Inferior parietal cortex (tissue), 1 donor: ENCODE measurements at regions not wholly inside any gene's neighbourhood (a gene's known extent, or its start where the extent isn't known, plus 50 kb on each side); places are given as distances from the start of the nearest gene placed in this dataset.
A peak's percentile ranks its signal among the peaks of the same experiment; 100 is the strongest.

Experiments
- DNase-seq: peaks from one replicate; pipeline ENCODE4 v3.0.0-alpha.2; 2016; ENCODE audit errors: extremely low spot score

DNA sequence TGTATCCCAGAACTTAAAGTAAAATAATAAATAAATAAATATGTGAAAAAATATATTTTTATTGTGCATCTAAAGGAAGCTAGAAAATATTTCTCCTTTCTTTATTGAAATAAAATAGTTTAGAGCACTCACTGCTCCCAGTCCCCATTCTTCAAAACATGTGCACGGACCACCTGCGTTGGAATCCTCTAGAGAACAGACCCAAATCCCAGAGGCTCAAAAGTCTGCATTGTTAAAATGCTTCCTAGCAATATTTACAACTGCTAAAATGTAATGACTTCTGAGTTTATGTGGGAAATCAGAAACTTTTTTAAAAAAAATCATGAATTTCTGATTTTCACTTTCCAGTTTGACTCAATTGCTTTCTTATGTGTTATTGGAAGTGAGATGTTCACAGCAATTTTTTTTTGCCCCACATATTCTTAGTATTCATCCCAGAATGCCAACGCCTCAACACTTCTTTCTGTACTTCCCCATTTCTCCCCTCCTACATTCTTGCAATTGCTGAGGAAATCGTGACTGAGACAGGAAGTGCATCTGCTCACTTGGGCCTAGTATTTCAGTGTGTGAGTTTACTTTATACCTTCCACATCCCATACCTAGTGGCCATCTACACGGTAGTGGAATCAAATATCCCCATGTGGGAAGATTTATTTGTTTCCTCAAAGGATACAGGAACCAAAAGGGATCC is 116.0 kb upstream of the FLRT2 start:
- DNase-seq = peak; percentile 12

- no peak for DNase-seq
Observed at GRCh38 chr14:85415015-85415712, 114.8 kb upstream of the FLRT2 start.

DNA sequence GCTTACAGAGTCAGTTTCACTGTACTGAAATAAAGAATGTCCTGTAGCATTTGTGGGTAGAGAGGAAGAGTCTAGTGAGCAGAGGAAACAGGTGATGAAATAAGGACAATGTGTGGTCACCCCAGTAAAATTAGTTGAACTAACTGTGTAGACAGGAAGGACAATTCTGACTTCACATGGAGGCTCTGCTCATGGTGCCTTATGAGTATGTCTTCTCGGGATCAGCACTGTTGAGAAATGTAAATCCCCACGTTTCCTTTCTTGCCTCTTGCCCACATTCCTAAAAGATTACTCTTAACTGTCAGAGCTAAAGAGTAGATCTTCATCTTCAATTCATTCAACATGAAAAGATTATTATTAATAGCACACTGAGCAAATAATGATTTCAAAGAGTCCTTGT is 113.2 kb upstream of the FLRT2 start:
- DNase-seq = no peak

GRCh38 chr14:85417396-85417795 is 112.5 kb upstream of the FLRT2 start:
- DNase-seq = no peak

- DNase-seq = no peak
Observed at GRCh38 chr14:85418721-85419120, 111.2 kb upstream of the FLRT2 start.

DNA sequence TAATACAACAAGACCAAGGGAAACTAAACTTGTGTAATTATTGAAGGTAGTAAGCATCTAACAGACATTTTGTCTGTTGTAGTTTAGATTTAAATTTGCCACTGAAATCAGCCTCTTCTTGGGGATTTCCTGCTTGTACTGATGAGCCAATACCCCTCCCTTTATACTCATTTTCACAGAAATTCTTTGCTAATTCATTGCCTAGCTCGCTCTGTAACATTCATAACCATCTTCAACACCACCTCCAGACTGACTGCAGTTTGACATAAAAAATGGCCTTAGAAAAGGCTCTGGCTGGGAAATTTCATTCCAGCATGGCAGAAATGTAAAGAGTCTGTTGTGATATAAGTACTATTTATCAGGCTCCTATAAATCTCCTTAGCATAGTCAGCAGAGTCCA is 109.7 kb upstream of the FLRT2 start:
- no peak for DNase-seq

- no peak for DNase-seq
Observed at GRCh38 chr14:85420707-85421106, 109.2 kb upstream of the FLRT2 start.

DNA sequence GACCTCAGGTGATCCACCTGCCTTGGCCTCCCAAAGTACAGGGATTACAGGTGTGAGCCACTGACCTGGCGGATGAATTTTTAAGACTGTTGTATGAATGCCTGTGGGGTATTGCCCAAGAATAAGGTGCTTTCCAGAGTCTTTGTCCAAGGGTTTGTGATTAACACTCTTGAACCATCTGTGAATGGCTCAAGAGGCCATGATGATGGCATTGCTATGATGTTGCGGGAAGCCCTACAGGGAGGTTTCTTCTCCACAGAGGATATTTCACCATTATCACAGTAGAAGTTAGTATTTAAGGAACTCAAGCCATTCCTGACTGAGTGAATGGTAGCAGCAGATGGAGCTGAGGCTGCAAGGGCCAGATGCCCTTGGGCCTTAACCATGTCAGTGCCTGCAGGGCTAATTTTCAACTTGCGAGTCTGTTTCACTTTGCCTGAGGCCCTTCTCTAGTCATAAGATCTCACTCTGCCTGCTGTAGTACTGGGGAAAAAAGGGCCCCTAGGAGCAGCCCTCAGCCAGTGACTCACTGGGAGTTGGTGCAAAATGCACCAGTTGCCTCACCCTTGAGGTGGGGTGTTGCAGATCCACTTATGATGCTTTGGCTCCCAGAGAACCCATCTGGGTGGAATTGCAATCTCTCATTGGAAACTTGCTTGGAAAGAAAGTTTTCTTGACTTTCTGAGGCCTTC is 108.6 kb upstream of the FLRT2 start:
- DNase-seq = no peak

GRCh38 chr14:85423889-85424288 is 106.1 kb upstream of the FLRT2 start:
- DNase-seq = no peak

GRCh38 chr14:85425507-85425906 is 104.4 kb upstream of the FLRT2 start:
- DNase-seq = no peak

GRCh38 chr14:85426068-85426935 is 103.6 kb upstream of the FLRT2 start:
- DNase-seq = no peak

DNA sequence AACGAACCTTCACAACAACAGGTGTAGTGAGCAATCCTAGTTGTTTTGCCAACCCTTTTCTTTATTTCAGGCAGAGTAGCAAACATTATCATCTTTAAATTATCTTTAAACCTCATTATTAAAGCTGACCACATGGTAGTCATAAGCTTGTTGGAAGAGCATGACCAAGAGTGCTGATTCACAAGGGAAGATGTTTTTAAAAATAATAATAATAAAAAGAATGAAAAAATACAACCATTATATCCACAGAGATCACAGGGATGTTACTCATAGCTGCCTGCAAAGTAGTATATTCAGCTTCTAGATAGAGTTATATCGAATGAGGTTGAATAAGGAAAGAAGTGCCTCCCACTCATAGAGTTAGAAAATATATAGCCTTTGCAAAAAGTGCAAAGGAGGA is 101.0 kb upstream of the FLRT2 start:
- DNase-seq = no peak

DNA sequence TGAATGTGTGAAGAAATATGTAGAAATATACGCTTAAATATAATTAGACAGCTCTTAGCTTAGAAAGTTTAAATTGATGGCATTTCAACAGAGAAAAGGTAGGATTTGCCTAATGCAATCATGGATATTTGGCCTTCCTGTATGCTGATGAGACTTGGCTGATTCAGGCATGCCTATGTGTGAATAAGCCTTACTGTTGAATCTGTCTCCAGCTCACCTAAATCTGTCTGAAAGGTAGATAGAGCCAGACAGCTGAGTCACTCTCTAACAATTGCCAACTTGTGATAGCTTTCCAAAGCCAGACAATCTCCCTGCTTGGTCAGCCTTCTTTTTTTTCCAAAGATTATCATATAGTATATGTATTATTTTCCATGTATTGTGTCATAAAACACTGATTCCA is 92.8 kb upstream of the FLRT2 start:
- DNase-seq = no peak

- no peak for DNase-seq
Observed at GRCh38 chr14:85438001-85438400, 91.9 kb upstream of the FLRT2 start.

- no peak for DNase-seq
Observed at GRCh38 chr14:85438481-85438942, 91.4 kb upstream of the FLRT2 start.

GRCh38 chr14:85439696-85440328 is 90.1 kb upstream of the FLRT2 start:
- no peak for DNase-seq

GRCh38 chr14:85441909-85442643 is 87.9 kb upstream of the FLRT2 start:
- DNase-seq = no peak

- no peak for DNase-seq
Observed at GRCh38 chr14:85442996-85443395, 86.9 kb upstream of the FLRT2 start.

GRCh38 chr14:85444635-85445034 is 85.3 kb upstream of the FLRT2 start:
- DNase-seq = no peak

DNA sequence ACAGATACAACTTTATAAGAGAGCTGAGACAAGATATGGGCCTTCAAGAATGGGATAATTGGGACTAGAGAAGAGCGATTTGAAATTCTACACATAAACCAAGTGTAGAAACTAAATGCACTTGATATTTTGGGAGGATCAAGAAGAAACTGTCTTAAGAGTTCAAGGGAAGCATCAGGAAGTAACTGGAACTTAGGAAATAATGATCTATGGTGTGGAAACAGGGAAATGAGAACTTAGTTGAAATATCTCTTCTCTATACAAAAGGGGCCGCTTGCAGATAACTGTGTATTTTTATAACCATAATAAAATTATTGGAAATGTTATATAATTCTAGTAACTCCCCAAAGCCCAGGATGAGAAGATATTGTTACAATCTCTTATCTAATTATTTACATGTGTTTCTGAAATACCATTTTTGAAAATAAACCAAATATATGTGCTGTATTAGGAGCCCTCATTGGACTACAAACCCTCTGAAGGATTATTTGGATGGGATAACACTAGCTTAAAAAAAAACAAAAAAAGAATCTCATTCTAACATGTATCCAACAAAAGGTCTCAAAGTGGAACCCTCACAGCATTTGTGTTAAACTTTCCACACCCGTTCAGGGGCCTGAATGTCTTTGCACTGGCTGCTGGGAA is 84.7 kb upstream of the FLRT2 start:
- DNase-seq = no peak
